Heart right ventricle (tissue), 16 donors: ENCODE measurements at regions not wholly inside any gene's neighbourhood (a gene's known extent, or its start where the extent isn't known, plus 50 kb on each side); places are given as distances from the start of the nearest gene placed in this dataset.
A peak's percentile ranks its signal among the peaks of the same experiment; 100 is the strongest.

Source experiments
- ATAC-seq, 8 donors: fragments of 200-7000 bp; cut with Tn5 transposase; one replicate each; pipeline ENCODE4 v1.9.1; 2020; ENCODE audit warnings: mild to moderate bottlenecking in 8 of 8, moderate library complexity in 8 of 8, moderate number of reproducible peaks in 1 of 8
- DNase-seq, 2 donors: peaks; one replicate each; pipeline ENCODE4 v3.0.0-alpha.2; 2020
- H3K27ac ChIP-seq, 10 donors: fragments of 200-600 bp; sonication (generic) in 2 of 10; one replicate each; pipeline versions ENCODE4 v1.5.0 to v1.8.0; 2020 to 2022; ENCODE audit warnings: mild to moderate bottlenecking in 3 of 10
- H3K27me3 ChIP-seq, 7 donors: fragments of 200-600 bp; one replicate each; pipeline ENCODE4 v1.8.0; 2021 to 2022; ENCODE audit warnings: mild to moderate bottlenecking in 2 of 7
- H3K36me3 ChIP-seq, 9 donors: fragments of 200-600 bp; sonication (generic) in 1 of 9; one replicate each; pipeline versions ENCODE4 v1.5.0 to v1.8.0; 2020 to 2022; ENCODE audit warnings: mild to moderate bottlenecking in 2 of 9
- H3K4me1 ChIP-seq, 9 donors: fragments of 200-600 bp; sonication (generic) in 1 of 9; one replicate each; pipeline versions ENCODE4 v1.5.0 to v1.8.0; 2020 to 2022; ENCODE audit warnings: mild to moderate bottlenecking in 4 of 9
- H3K4me3 ChIP-seq, 10 donors: fragments of 200-600 bp; sonication (generic) in 2 of 10; one replicate each; pipeline versions ENCODE4 v1.5.0 to v1.8.0; 2020 to 2022; ENCODE audit warnings: mild to moderate bottlenecking in 7 of 10, moderate library complexity in 2 of 10
- H3K9me3 ChIP-seq, 11 donors: fragments of 200-600 bp in 10 of 11; sonication (generic) in 2 of 11; one replicate each; pipeline versions ENCODE4 v1.5.0 to v1.8.0; 2013 to 2022; ENCODE audit warnings: mild to moderate bottlenecking in 2 of 11, control low read depth in 1 of 11, moderate library complexity in 1 of 11
- WGBS, 2 donors: extraction: QIAGEN DNeasy Blood & Tissue Kit; methylation state at CpG; one replicate each; pipeline ENCODE4 v1.1.7; 2013; ENCODE audit warnings: inconsistent platforms in 1 of 2; 5-methylcytosine and 5-hydroxymethylcytosine counted together
- intact Hi-C, 10 donors: fragments of 100-400 bp; cut with DNase I; formaldehyde crosslinking; loops; one replicate each; pipeline versions ENCODE4 v1.11.1 to v1.14.2; 2022
- TF ChIP-seq, protein P1 (sequence below), 9 donors: fragments of 200-600 bp; sonication (generic) in 2 of 9; IDR thresholded peaks; one replicate each; pipeline versions ENCODE4 v1.5.0 to v1.8.0; 2021 to 2022; ENCODE audit warnings: antibody characterized with exemption in 9 of 9, mild to moderate bottlenecking in 5 of 9, moderate library complexity in 1 of 9
- donor health status: Arrhythmogenic right ventricular cardiomyopathy.
- donor health status: ischemic (EF 13 %, LVEDD 7.1; RV severe dilation, severe dysfunction).
- donor health status: healthy with polysubstance abuse.
- donor health status: DM: no; HTN: yes; CAD: no.
- donor health status: DM: no; HTN: no; CAD: no.
- donor health status: ischemic (EF 25% LVEDD 6.9; RV normal size, moderate dysfunction).
- donor health status: ischemic (EF 25% LVEDD 5.7; RV mildly dilated, moderate dysfunction).
- donor health status: healthy.
- donor health status: DM: yes; HTN: yes; CAD: no.
- donor health status: Ischemic cardiomyopathy.
- donor health status: ischemic (EF 35%, LVEDD 5.7; RV mildly dilated, moderate dysfunction).
- donor health status: nonischemic (EF 11% LVEDD 7.7; RV severe dilation, severe dysfunction).
- donor health status: DM: yes; HTN: yes; CAD: no.
- donor health status: PGD.
- donor health status: ischemic (EF 29% LVEDD 5.4; RV normal size, mild dysfunction).
- donor health status: nonischemic (EF 23%, LVEDD 6.1; RV moderate dilation, normal function).

DNA sequence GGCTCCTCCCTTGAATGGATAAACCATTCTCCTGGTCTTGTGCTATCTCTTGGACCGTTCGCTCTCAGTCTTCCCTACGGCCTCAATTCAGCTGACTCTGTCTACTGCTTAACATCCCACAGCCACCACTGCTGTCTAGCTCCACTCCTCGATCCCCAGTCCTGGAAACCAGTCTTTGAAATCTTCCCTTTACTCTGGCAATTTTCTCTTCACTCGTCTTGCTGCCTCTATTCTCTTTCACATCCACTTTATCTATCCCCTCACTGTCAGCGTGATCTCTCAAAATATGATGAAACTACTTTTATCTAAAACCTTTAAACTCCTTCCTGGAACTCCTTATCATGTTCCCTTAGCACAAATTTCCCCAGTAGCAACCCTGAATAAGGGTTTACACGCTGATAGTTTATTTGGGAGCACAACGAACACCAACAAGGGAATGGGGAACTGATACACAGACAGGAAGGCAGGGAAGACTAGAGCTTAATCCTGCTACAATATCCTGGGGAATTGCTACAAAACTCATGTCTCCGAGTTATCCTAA is 131.6 kb upstream of the SAMSN1 start:
- Histone ChIP-seq H3K4me1 (peaks cover 0 to 28% (median 0%) of the 10 kb centered on the region in 9 donors), H3K36me3 (no peaks in the 10 kb centered on the region), H3K27me3 (no peaks in the 10 kb centered on the region), H3K9me3 (no peaks in the 10 kb centered on the region), H3K4me3 (no peak overlapping the region), H3K27ac (no peak overlapping the region)
- WGBS, 2 donors: 71 to 78% methylated on average over 9 of the region's 9 CpGs
- TF ChIP-seq, protein P1, sequence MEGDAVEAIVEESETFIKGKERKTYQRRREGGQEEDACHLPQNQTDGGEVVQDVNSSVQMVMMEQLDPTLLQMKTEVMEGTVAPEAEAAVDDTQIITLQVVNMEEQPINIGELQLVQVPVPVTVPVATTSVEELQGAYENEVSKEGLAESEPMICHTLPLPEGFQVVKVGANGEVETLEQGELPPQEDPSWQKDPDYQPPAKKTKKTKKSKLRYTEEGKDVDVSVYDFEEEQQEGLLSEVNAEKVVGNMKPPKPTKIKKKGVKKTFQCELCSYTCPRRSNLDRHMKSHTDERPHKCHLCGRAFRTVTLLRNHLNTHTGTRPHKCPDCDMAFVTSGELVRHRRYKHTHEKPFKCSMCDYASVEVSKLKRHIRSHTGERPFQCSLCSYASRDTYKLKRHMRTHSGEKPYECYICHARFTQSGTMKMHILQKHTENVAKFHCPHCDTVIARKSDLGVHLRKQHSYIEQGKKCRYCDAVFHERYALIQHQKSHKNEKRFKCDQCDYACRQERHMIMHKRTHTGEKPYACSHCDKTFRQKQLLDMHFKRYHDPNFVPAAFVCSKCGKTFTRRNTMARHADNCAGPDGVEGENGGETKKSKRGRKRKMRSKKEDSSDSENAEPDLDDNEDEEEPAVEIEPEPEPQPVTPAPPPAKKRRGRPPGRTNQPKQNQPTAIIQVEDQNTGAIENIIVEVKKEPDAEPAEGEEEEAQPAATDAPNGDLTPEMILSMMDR (IDR thresholded peaks at IDR 0.05): no peak
- DNase-seq (no peak), ATAC-seq (no peak)
- intact Hi-C loops: no loop called here

DNA sequence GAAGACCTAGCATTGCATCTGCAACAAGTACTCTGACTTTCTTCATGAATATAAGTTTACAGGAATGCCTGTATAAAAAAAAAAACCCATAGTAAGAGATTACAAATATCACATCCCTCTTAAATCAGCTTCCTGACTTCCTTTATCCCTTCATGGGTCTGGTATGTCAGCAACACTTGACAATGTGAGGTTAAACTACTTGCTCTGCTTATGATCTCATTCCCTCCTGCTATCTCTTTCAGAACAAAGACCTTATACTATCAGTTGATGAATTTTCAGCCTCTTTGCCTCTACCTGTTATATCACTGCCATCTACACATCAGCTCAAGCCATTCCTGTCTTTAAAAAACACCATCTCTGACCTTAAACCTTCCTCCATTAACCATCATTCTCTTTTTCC is 130.9 kb upstream of the SAMSN1 start:
- Histone ChIP-seq H3K4me3 (no peak overlapping the region), H3K4me1 (peaks cover 0 to 28% (median 0%) of the 10 kb centered on the region in 9 donors), H3K36me3 (no peaks in the 10 kb centered on the region), H3K9me3 (no peaks in the 10 kb centered on the region), H3K27me3 (no peaks in the 10 kb centered on the region), H3K27ac (peak overlapping the region in 1 of 10 donors; percentile 84)
- intact Hi-C loops: no loop called here
- ATAC-seq: no peak
- TF ChIP-seq, protein P1 (IDR thresholded peaks at IDR 0.05): no peak
- DNase-seq: no peak

DNA sequence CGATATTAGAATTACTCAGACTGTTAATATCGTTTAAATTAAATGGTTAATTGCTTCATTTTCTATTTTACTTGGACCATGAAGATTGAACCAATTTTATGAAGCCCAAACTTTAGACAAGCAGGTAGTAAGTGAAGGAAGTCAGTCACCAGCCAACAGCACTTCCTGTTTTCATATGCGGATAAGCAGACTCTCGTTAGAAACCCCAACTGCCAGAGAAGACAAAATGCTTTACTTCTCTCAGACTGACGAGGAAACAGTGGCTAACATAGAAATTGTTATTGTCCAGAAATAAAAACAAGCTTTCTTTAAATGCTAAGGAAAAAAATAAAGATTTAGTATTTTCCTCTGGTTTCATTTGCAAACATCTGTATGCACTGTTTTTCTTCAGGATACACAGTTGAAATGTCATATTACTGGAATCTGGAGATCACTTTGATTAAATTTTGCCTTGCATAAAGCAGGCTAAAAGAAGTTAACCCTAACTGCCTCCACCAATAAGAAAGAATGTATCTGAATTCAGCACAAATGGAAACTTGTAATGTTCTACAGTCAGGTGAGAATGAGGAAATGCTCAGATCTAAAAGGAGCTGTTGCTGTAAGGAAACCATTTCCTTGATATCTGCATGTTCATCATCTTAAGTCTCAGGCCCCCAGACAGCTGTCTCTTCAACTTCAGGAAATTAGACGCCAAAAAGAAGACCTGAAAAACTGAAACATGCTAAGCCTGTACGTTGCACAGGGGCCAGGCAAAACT is 129.8 kb upstream of the SAMSN1 start:
- intact Hi-C loops: no loop called here

DNA sequence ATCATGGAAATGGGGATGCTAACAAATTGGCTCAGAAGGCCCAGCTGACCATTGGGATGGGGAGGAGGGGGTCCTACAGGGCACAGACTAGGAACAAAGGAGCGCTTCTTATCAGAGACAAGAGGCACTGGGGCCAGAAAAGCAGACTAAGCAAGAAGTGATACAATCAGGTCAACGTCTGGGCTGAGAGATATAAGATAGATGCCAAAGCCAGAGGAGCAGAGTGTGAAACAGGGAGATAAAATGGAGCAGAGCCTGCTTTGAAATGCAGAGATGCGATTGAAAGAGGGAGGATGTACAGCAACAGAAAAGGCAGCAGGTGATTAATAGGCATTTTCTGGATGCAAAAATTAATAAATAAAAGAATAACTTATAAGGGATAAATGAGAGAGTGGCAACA is 127.5 kb upstream of the SAMSN1 start:
- Histone ChIP-seq H3K9me3 (peaks cover 0 to 6% (median 0%) of the 10 kb centered on the region in 11 donors), H3K36me3 (no peaks in the 10 kb centered on the region), H3K4me1 (peaks cover 0 to 28% (median 0%) of the 10 kb centered on the region in 9 donors), H3K27ac (no peak overlapping the region), H3K27me3 (no peaks in the 10 kb centered on the region), H3K4me3 (no peak overlapping the region)
- no peak for DNase-seq
- intact Hi-C loops: no loop called here
- 18% methylated on average over 3 of the region's 3 CpGs for whole genome bisulfite sequencing, 2 donors
- no peak for ATAC-seq
- TF ChIP-seq, protein P1 (IDR thresholded peaks at IDR 0.05): no peak

More for the DNA sequence above, 129.8 kb upstream of the SAMSN1 start:
- TF ChIP-seq, protein P1 (IDR thresholded peaks at IDR 0.05): no peak
- Histone ChIP-seq H3K9me3 (no peaks in the 10 kb centered on the region), H3K27me3 (no peaks in the 10 kb centered on the region), H3K4me1 (peaks cover 0 to 28% (median 0%) of the 10 kb centered on the region in 9 donors), H3K27ac (peak overlapping the region in 2 of 10 donors; percentile 3 to 84), H3K36me3 (no peaks in the 10 kb centered on the region), H3K4me3 (peak overlapping the region in 1 of 10 donors; percentile 7)
- WGBS, 2 donors: 48 to 51% methylated on average over 7 of the region's 7 CpGs
- no peak for DNase-seq
- ATAC-seq: peak in 1 of 8 donors; percentile 52
